Epidermal melanocyte (primary cell): ENCODE measurements at regions not wholly inside any gene's neighbourhood (a gene's known extent, or its start where the extent isn't known, plus 50 kb on each side); places are given as distances from the start of the nearest gene placed in this dataset.

ENCODE experiments used
- DNase-seq: peaks from one replicate; pipeline ENCODE4 v3.0.0; 2011; ENCODE audit warnings: low spot score; ENCODE audit not compliant: insufficient read length

DNA sequence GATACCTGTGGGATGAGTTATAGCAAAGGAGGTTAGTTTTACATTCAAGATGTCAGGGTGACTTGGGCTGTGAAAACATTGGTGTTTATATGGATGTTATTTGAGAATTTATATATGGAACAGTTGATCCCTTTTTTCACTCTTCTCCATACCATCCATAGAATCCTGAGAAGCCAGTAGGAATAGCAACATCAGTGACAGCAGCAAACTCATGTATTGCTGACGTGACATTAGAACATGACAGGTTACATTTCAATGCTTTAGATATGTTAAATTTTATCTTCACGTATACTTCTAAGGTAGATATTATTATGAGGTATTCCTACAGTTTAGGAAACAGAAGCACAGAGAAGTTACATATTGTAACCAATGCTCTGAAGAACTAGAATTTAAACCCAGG lies 745.2 kb upstream of the GCFC2 start:
- DNase-seq: no peak

DNA sequence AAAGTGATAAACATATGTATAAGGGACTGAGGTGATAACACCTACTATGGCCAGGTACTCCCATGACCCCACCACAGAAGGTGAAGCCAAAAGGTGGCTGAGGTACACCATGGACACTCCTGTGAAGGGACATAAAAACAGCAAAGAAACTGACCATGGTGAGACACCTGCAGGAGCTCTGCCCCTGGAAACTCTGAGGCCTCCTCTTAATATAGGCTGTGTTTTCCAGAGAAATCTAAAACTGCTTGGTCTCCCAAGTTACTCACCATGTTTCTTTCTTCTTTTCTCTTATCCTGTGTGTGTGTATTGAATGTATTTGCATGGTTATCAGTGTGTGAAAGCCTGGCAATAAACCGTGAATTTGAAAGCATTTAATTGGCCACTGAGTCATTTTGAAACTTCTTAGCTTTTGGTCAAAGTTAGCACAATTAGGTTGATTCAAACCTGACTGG lies 739.3 kb upstream of the GCFC2 start:
- DNase-seq: no peak

- no peak for DNase-seq
These were observed 738.2 kb upstream of the GCFC2 start for GRCh38 chr2:76448956-76449355.

DNA sequence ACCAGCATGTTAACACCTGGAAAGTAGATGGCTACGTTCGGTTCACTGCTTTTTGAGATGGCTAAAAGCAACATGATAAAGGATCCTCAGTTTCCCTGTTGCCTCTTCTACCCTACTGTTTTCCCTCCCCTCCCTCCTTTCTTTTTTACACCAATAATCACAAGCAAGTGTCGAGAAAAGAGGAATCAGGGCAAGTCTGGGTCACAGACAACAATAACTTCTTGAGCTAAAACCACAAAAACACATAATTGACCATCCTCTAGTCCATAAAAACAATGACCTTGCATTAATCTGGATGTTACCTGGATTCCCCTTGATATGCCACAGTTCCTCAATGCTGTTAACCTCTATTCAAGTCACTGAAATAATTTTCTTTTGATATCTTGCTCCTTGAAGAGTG lies 736.6 kb upstream of the GCFC2 start:
- no peak for DNase-seq

GRCh38 chr2:76446872-76447271 lies 736.2 kb upstream of the GCFC2 start:
- no peak for DNase-seq

DNA sequence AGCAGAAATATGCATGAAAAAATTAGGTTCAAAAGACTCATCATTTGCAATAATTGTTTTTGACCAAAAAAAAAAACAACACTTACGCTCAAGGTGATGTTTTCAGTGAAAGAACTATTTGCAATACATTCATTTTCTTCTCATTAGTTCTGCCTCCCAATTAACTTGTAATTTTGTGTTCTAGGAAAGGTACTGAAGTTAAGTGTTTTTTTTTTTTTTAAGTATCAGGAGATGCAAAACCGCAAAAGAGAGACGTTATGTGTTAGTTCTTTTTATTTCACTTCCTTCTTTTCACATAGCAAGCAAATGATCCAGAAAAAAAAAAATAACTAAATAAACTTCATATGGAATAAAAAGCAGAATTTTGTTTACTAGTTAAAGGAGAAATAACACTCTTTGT lies 735.2 kb upstream of the GCFC2 start:
- no peak for DNase-seq

GRCh38 chr2:76444732-76445131 lies 734.0 kb upstream of the GCFC2 start:
- no peak for DNase-seq

DNA sequence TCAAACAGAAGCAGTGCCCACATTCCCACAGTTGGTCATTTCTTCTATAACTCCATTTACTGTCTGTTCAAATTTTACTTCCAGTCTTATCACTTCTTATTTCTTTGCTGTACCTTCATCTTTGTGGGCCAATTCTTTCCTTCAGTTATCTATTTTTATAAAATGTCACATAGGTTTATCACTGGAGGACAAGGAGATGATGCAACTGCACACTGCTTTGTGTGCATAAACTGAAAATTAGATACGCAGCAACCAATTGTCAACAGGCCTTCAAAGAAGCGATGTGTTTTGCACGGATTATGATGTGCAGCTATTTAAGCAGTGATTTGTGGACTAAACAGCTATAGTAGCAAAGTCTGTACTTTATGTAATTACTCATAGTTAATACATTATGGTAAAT lies 726.8 kb upstream of the GCFC2 start:
- no peak for DNase-seq

DNA sequence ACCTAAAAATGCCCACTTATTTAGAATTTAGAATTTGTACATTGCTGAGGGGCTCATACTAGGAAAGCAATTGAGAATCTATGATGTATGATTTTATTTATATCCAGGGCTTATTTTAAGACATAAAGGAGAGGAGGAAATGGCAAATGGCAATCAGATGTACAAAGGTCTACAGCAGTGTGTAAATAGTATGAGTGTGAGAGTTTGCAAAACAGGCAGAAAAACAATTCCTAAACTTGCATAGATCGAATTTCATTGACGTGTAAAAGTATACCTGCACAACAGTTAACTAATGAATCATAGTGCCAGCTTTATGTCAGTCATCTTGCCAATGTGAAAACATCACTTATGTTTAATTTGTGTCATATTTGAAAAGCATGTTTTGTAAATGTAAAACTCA lies 718.7 kb upstream of the GCFC2 start:
- no peak for DNase-seq

DNA sequence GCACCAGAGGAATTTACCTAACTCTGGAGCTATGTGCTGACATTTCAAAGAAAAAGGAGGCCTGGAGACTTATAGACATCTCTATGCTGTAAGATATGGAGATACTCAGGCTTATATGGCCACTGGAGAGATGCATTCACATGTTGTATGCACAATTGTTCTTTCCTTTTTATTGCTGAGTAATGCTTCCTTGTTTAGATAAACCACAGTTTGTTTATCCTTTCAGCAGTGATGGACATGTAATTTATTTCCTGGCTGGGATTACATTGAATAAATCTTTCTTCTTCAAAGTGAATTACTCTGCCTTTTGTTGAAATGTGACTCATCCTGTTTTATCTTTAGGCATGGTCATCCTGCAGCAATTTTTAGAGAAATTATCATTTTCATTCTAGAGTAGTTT lies 716.7 kb upstream of the GCFC2 start:
- no peak for DNase-seq

DNA sequence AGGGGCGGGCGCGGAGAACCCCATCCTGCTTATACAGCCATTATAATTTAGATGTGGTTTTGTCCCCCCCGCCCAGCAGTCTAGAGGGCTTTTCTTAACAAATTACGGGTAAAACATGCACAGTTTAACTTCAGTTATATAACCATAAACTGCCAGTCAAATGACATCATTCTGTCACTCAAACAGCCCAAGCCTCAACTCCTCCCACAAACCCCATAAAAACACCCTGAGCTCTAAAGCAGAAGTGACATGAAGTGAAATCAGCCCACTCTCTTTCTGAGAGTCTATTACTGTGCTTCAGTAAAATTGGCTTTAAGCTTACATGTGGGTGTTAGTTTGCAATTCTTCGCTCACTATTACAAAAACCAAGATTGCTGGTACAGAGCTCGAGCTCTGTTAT lies 705.1 kb upstream of the GCFC2 start:
- DNase-seq: no peak

GRCh38 chr2:76413436-76413835 lies 702.7 kb upstream of the GCFC2 start:
- no peak for DNase-seq

- DNase-seq: no peak
These were observed 695.6 kb upstream of the GCFC2 start for GRCh38 chr2:76406134-76406855.

GRCh38 chr2:76393356-76393755 lies 682.6 kb upstream of the GCFC2 start:
- DNase-seq: no peak

- no peak for DNase-seq
These were observed 681.0 kb upstream of the GCFC2 start for GRCh38 chr2:76391678-76392077.

- no peak for DNase-seq
These were observed 676.6 kb upstream of the GCFC2 start for GRCh38 chr2:76387294-76387693.

- DNase-seq: no peak
These were observed 675.2 kb upstream of the GCFC2 start for GRCh38 chr2:76385943-76386342.

DNA sequence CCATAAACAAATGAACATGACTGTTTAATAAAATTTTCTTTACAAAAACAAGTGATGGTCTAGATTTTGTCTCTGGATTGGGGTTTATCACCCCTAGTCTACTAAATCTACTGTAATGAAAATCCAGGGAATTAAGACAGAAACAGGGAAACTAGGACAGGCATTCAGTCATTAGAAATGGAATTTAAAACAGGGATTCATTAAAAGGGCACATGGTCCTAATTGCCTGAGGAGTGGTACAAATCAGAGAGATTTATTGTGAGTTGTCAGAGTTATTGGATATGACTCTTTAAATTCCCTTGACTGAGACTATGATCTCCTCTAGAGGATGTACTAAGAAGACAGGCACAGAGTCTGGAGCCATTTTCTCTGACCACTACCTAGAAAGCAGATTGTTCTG lies 670.9 kb upstream of the GCFC2 start:
- no peak for DNase-seq

DNA sequence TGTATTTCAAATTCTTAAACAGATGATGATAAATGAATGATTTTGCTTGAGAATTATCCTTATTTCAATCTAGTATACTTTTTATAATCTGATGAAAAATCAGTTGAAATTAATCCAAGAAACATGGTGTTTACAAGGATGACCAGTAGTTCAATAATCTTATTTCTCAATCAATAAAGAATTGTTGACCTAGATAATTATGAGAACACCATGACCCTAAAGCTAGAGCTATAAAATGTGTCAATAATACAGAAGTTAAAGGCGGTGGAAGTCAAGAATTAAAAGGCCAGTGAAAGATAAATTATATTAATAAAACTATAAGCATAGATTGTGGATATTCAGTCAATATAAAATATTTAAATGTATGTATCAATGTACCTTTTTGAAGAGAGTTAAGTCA lies 667.4 kb upstream of the GCFC2 start:
- DNase-seq: no peak

- no peak for DNase-seq
These were observed 630.7 kb upstream of the GCFC2 start for GRCh38 chr2:76341439-76341838.

GRCh38 chr2:76332871-76333270 lies 622.2 kb upstream of the GCFC2 start:
- DNase-seq: no peak

DNA sequence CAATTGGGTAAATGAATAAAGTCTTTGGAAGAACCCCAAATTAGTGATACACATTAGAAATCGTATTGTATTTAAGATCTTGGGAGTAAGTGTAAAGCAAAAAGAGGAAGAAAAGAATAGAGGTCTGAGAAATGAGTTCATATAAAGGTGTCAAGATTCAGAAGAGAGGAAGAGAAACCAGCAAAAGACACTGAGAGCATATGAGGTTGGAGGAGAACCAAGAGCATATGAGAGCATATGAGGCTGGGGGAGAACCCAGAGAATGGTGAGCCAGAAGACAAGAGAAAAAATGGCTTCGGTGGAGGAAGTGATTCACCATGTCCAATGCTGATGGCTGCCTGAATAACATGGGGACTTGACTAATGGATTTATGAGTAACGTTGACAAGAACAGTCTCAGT lies 620.1 kb upstream of the GCFC2 start:
- DNase-seq: no peak

GRCh38 chr2:76326636-76327035 lies 615.9 kb upstream of the GCFC2 start:
- no peak for DNase-seq

DNA sequence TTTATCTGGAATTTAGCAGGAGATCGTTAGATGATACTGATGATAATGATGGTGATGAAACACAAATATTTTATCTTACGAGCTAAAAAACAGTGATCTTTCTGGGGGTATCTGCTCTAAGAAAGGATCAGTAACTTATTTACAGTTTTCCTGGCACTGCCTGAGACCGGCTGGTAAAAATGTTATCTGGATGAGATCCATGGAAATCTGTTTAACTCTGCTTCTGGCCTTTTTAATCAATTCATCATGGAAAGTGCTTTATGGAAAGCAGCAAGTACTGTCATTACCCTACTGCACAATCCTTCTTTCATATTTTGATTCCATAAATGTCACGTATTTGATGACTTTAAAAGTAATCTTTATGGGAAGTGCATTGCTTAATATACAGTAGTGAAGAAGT lies 612.7 kb upstream of the GCFC2 start:
- DNase-seq: no peak
